HG03039 (cell line): ENCODE measurements at regions not wholly inside any gene's neighbourhood (a gene's known extent, or its start where the extent isn't known, plus 50 kb on each side); places are given as distances from the start of the nearest gene placed in this dataset.

ENCODE experiments used
- ATAC-seq: cut with Tn5 transposase; IDR thresholded peaks from one replicate; pipeline ENCODE4 v1.9.1; 2021; ENCODE audit warnings: mild to moderate bottlenecking, moderate library complexity; ENCODE audit not compliant: unreplicated experiment

DNA sequence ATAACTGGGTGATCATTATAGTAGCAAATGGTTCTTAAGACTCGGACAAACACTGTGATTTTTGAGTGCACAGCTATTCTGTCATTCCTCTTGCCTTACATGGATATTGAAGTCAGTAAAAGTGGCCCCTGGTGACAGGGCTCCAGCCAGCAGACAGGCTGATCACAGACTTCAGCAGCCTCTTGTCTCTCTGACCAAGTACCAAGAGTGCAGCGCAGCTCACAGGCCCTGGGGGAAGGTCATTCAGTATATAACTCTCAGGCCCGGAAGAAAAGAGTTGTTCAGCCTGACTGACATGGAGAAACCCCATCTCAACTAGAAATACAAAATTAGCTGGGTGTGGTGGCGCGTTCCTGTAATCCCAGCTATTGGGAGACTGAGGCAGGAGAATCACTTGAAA lies 202.6 kb downstream of the HRH4 start:
- ATAC-seq = no peak

DNA sequence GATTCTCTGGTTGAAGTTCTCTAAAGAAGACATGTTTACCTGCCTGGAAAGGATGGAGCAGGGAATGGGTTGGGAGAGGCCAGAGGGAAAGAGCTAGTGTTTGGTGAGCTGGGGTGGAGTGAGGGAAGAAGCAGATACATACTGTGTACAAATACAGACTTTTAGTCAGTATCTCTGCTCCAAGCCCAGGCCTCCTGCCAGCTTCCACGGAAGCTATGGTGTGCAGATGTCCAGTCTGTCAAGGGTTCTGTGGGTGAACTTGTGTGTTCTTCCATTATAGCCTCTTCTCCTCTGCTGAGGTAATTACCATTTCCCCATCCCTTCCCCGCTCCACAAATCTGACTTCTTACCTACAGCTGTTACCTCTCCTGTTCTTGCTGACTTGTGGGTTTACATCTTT lies 208.6 kb downstream of the HRH4 start:
- no peak for ATAC-seq

DNA sequence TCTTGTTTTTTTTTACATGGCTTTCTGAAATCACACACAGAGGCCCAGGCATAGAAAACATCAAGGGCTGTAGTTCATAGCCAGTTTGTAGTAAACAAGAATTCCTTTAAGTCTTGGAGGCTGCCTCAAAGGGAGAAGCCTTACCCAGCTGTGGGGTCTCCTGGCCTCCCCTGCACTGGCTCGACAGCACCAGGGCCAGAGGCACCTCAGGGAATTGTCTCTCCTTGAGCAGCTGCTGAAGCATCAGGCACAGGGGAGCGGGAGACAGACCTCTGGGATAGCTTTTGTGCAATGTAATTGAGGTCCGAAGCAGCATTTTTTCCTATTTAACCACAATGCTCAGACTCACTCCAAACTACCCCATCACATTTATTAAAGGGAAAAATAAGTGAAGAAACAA lies 209.1 kb downstream of the HRH4 start:
- ATAC-seq = no peak

DNA sequence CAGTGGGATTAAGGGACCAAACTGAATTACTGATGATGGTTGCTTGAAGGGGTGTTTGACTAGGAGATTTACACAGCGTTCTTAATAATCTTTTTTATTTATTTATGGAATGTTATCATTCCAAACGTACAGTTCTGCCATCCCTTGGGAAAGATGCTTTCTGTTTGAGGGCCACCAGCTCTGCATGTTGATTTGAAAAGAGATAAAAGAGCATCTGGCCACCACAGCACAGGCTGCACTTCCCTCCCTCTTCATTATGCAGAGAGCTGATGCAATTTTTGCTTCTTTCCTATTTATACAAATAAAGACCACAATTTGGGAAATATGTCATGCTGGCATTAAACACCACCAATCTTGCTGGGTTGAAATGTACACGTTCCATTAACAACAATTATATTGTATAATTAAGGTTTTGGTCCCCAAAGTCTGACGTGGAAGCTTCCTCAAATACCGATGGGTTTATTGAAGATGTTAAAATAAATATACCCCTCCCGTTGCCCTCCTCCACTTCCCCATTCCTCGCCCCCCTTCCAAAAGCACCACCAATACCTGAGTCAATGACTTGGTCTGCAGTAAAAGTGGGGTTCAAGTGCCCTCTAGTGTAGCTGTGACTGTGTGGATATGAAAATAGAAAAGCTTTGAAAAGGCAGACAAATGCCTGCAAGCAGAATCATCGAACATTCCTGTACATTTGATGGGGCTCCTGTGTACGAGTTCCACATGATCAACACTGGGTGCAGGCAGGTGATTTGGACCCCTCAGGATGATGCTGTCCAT lies 211.9 kb downstream of the HRH4 start:
- ATAC-seq = no peak

DNA sequence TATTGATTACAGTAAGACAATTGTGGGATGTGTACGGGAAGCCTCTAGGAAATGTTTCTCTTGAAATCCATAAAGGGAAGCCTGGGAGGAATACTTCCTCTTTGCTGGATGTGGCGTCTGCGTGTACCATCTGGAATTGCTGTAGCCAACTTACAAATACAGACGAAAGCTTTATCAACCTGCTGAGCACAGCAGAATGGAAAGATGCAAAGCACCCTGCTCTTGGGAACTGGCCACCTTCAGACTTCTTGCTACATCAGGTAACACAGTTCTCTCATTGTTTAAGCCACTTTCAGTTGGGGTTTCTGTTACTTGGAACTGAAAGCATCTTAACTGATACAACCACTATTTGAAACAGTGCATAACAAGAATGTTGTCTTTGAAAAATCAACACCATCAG lies 213.8 kb downstream of the HRH4 start:
- ATAC-seq = no peak

DNA sequence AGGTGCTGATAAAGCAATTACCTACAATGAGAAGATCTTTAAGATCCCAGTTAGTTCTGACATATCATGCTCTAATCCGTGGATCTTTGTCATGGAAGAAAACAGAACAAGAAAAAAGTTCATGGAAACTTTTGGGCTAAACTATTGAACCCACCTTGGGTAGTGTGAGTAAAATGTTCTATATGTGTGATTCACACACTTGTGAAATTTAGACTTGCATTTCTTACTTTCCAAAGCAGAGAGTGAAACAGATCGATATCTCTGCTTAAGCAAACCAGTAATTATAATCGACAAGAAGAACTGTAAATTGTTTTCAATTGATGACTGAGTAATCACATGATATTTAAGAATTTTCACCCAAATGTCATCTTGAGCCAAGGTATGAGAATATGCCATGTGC lies 214.2 kb downstream of the HRH4 start:
- ATAC-seq = no peak

DNA sequence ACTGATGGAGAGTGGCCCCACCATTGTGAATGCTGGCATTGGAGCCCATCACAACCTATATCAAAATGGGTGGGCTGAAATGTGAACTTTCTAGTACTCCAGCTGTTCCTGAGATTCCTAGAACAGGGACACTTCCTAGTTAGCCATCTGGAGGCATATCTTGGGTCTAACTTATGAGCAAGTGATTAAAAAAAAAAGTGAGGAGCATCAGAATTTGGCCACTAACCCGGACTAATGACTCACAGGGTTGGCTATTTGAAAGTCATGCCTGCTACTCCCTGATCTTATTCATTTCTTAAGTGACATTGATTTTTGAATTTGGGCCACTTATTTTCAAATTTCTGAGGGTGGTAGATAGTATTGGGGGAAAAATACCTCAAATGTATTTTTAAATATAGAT lies 216.6 kb downstream of the HRH4 start:
- ATAC-seq = no peak

DNA sequence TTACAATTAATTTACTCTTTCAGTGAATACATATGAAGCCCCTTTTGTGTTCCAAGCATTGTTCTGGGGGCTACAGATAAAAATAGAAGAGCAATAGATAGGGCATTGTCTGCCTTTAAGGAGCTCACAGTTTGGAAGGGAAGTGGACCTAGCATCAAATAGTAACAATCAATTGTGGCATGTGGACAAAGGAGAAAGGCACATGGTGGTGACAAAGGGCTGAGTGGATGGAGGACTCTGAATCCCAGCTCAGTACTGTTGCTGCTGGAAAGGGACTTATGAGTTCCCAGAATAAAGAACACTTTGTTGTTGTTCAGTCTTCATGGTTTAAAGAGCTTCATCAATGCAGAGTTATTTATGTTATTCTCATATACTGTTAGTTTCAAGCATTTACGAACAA lies 217.7 kb downstream of the HRH4 start:
- ATAC-seq = no peak

DNA sequence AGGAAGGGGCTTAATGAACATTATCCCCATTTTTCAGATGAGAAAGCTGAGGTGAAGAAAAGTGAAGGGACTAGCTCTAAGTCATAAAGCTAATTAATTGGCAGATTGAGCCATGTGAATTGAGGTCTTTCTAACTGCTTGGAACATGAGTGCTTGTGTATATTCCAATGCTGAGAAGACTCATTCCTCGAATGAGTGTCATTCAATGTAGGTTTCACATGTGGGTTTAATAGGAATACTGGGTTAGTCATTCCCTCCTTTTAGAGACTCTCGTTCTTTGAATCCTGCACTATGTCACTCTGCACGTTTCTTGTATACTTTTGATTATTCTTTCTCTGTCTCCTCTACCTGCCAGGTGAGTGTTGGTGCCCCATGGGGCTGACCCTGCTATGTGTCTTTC lies 218.2 kb downstream of the HRH4 start:
- no peak for ATAC-seq

DNA sequence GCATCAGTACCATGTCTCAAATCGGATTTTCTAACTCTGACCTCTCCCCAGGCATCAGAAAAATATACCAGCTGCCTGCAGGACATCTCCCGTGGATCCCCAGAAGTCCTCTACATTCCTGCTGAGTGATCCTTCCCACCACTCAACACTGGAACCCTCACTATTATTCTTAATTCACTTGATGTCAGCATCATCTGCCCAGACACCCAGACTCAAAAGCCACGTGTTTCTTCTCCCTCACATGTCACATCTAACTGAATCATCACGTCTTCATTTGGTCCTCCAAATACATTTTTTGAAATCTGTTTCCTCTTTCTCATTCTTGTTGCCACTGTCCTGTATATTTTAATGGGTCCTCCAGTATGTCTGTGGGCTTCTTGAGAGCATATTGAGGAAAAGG lies 218.6 kb downstream of the HRH4 start:
- no peak for ATAC-seq

DNA sequence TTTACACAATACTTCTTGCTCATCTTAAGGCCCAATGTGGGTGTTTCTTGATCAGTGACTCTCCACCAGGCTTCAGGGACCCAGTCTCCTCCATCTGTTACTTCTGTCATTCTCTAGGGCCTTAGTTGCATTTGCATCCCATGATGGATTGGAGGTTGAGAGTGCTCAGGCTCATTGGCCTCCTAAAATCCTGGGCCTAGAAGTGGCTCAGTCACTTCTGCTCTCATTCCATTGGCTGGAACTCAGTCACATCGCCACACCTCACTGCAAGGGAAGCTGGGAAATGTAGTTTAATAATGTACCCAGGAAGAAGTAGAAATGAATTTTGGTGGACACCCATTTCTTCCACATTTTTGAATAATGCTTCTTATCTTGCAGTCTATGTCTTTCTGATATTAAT lies 223.5 kb downstream of the HRH4 start:
- ATAC-seq = no peak

DNA sequence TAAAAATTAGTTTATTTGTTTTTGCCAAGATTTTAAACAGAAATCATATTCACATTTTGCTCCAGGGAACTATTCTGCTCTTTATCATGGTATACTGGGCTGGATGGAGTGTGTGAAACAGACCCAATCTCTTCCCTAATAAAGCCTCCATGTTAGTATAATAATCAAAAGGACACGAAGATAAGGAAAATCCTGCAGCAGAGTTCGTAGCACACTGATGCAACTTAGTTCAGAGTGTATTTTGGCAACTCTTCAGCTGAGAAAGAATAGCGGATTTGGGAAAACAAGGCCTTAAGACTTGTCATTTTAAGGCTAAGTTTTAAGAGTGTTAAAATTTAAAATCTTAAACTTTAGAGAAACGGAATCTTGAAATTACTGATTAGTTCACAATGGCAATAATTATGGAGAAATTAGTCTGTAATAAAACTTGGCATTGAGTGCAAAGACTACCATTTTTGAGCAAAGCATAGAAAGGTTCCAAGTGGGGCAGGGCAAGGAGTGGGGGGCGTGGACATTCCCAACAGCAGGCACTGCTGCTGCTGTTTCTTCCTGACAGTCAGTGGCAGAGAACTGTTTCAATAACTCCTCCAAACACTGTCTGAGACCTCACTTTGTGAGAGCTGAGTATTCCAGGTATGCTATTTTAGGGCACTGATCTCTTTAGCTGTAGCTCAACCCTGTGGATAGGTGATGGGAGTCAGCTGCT lies 225.0 kb downstream of the HRH4 start:
- ATAC-seq = no peak

DNA sequence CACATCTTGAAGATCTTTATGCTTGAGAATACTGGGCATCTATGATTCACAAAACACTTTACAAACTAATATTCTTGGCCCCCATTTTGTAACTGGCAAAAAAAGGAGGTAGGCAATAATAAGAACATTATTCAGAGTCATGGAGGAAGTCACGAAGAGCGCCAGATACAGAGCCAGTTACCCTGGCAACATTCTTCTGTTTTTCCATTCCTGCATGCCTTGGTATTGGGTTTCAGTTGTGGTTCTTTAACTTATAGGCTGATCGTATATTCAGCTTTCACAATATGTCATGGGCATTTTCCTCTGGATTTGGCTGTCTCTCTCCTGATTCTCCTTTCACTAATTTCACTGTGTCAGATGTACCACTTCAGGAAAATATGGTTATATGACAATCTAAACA lies 234.7 kb downstream of the HRH4 start:
- no peak for ATAC-seq

DNA sequence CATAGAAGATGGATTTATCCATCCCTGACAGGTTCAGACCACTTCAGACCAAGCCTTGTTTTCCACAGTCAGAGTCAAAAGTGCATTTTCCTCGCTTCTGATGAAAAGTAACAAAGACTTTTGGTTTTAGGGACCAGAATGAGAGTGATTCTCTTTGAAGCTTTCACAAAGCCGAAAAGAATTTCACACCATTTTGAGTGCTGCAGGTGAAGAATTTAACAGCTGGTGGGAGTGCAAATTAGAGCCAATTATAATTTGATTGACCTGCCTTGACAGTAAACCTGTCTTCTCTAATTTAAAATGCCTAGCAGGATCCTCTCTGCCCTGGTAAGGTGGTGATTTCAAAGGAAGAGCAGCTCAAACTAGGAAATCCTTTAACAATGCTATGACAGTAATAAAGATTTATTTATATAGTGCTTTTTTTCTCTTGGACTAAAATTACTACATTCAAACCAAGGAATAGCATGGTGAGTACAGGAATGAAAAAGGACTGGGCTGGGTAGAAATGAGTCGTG lies 241.6 kb downstream of the HRH4 start:
- no peak for ATAC-seq

DNA sequence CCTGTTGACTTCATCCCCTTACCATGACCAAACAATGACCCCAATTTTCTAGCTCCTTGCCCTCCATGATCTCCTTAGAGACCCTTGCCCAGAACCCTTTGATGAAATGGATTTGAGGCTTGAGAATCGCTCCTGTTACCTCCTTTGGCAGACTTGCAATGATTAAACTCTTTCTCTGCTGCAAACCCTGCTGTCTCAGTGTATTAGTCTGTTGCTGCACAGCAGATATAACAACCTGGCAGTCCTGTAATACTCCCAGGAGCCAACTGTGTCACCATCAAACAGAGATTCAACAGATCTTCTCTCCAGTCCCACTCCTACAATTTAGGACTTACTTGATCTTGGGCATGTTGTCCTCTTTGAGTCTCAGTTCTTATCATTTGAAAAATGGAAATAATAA lies 242.9 kb downstream of the HRH4 start:
- no peak for ATAC-seq

DNA sequence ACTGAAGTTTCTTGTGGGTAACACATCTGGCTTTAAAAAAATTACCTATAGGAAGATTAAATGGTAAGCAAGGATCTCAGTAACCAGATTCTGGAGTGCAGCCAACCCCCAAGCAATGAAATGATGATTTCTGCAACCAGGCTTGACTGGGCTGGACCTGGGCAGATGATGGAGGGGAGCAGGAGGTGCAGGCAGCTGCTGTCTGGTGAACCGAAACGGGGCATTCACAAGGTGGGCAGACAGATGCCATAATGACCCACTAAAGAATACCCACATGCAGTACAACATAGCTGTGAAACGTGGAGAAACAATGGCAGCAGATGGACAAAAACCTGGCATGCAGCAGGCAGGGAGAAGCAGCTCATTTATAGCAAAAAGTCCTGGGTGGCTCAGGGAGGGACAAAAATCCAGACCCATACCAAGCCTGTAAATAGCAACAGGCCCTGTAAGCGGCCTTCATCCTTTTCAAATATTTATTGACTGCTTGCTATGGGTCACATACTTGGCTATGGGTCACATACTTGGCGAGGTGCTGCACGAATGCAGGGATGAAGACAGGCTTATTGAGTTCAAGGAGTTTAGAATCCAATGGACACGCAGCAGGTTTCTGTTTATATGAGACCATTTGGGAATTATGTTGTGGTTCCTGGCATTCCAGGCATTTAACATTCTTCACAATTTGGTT lies 244.7 kb downstream of the HRH4 start:
- ATAC-seq = no peak

DNA sequence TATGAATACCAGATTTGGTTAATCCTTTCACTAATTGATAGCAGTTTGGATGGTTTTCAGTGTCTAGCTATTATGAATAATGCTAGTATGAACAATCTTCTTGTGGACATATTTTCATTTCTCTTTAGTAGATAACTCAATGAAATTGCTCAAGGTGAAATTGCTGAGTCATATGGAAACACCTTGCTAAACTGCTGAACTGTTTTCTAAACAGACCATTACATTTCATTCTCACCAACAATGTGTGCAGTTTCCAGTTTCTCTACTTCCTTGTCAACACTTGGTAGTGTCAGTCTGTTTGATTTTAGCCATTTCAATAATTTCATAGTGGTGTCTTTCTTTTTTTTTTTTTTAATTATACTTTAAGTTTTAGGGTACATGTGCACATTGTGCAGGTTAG lies 250.0 kb downstream of the HRH4 start:
- no peak for ATAC-seq

DNA sequence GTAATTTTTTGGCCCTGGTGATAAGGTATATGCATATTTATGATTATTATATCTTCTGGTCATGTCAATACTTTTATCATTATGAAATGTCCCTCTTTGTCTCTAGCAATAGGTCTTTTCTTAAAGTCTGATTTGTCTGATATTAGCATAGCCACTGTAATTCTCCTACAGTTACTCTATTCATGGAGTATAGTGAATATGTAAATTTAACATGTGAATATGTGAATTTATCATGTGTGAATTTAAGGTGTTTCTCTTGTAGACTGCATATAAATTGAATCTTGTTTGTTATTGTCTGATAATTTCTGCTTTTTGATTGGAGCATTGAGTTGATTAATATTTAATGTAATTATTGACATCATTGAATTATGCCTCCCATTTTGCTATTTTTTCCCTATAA lies 259.4 kb downstream of the HRH4 start:
- ATAC-seq = no peak

DNA sequence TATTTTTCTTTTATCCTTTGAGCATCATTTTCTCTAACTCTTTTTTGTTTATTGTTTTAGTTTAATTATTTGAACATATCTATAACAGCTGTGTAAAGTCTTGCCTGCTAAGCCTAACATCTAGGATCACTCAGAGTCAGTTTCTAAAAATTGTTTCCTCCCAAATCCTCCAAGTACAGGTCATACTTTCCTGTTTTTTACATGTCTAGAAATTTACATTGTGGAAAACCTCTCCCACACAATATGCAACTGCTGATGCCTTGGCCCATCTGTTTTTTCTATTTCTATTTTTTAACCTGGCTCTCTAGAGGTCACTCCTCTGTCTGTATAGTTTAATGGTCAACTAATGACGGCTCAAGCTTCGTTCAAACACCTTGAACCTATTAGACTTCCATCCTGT lies 261.0 kb downstream of the HRH4 start:
- no peak for ATAC-seq

DNA sequence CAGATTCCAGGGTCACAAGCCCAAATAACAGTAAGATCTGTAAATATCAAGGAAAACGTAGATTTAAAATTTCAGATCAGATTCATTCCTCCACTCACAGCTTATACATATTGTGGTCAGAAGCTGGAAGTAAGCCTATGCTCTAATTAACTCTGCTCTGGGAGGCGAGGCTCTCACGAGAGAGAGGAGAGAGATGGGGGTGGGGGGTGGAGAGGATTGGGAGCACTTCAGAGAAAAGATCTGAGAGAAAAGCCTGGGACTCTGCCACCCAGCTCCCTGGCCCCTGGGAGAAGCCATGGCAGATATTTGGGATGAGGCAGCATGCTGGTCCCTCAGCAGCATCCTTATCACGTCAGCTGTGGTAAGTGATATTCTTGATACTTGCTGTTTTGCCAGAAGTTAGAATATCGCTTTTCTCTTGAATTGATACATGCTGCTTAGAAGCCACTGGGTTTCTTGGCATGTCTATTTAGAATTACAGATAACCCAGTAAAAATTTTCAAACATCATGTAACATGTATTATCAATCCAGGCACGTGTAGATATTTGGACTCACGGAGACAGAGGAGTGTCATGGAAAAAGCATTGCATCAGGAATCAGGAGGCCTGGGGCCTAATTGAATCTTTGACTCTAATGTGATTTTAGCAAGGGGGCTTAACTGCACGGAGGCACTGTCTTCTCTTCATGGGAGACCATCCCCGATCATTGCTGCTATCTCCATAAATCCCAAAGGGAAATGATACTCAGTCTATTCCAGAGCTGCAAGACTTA lies 265.4 kb downstream of the HRH4 start:
- no peak for ATAC-seq
